Smooth muscle cell (in vitro differentiated cells): ENCODE measurements at regions not wholly inside any gene's neighbourhood (a gene's known extent, or its start where the extent isn't known, plus 50 kb on each side); places are given as distances from the start of the nearest gene placed in this dataset.

Experiments used
- DNase-seq: peaks from one replicate; lab custom pipeline; 2025; ENCODE audit not compliant: unreplicated experiment; lab: John Stamatoyannopoulos, UW
- H2AFZ ChIP-seq: fragments of 200-600 bp; sonication (generic); 2 replicates; pipeline ENCODE4 v1.6.0; 2016; ENCODE audit warnings: antibody characterized with exemption, low read depth, mild to moderate bottlenecking
- H3F3A ChIP-seq: fragments of 200-600 bp; sonication (generic); 2 replicates; pipeline ENCODE4 v1.6.0; 2017; ENCODE audit warnings: antibody characterized with exemption, low read depth
- H3K27ac ChIP-seq: fragments of 200-600 bp; sonication (generic); 2 replicates; pipeline ENCODE4 v1.5.1; 2016; ENCODE audit warnings: low read depth, mild to moderate bottlenecking
- H3K27me3 ChIP-seq: fragments of 200-600 bp; sonication (generic); 2 replicates; pipeline ENCODE4 v1.6.1; 2016; ENCODE audit warnings: low read depth, mild to moderate bottlenecking
- H3K36me3 ChIP-seq: fragments of 200-600 bp; sonication (generic); 2 replicates; pipeline ENCODE4 v1.5.1; 2016; ENCODE audit warnings: low read depth
- H3K4me1 ChIP-seq: fragments of 200-600 bp; sonication (generic); 2 replicates; pipeline ENCODE4 v1.5.1; 2016; ENCODE audit warnings: low read depth
- H3K4me2 ChIP-seq: fragments of 200-600 bp; sonication (generic); 2 replicates; pipeline ENCODE4 v1.6.0; 2016; ENCODE audit warnings: mild to moderate bottlenecking
- H3K4me3 ChIP-seq: fragments of 200-600 bp; sonication (generic); 2 replicates; pipeline ENCODE4 v1.5.1; 2016; ENCODE audit warnings: mild to moderate bottlenecking
- H3K79me2 ChIP-seq: fragments of 200-600 bp; sonication (generic); 2 replicates; pipeline ENCODE4 v1.6.0; 2016; ENCODE audit warnings: low read depth, mild to moderate bottlenecking
- H3K9ac ChIP-seq: fragments of 200-600 bp; sonication (generic); 2 replicates; pipeline ENCODE4 v1.6.0; 2016; ENCODE audit warnings: low read depth
- H3K9me3 ChIP-seq: fragments of 200-600 bp; sonication (generic); replicated peaks from 2 replicates; pipeline ENCODE4 v1.5.1; 2016; ENCODE audit warnings: low read depth
- H4K20me1 ChIP-seq: fragments of 200-600 bp; sonication (generic); 2 replicates; pipeline ENCODE4 v1.6.0; 2016; ENCODE audit warnings: low read depth
- WGBS: methylation state at CpG from one replicate; pipeline ENCODE4 v1.1.7; 2016; ENCODE audit warnings: low lambda C conversion rate; 5-methylcytosine and 5-hydroxymethylcytosine counted together
- TF ChIP-seq, protein P1 (sequence below): fragments of 200-600 bp; sonication (generic); IDR thresholded peaks from 2 replicates; pipeline ENCODE4 v1.5.1; 2017; ENCODE audit warnings: borderline replicate concordance, mild to moderate bottlenecking, antibody characterized with exemption; ENCODE audit not compliant: insufficient read depth, poor library complexity, severe bottlenecking

GRCh38 chr15:29331669-29332068 is 62.0 kb upstream of the NSMCE3 start:
- Histone ChIP-seq H3K9me3 (no peaks in the 10 kb centered on the region), H3K36me3 (no peaks in the 10 kb centered on the region), H3K4me1 (no peaks in the 10 kb centered on the region), H2AFZ (no peak overlapping the region), H3K27ac (no peak overlapping the region), H4K20me1 (no peaks in the 10 kb centered on the region), H3F3A (no peaks in the 10 kb centered on the region), H3K79me2 (no peaks in the 10 kb centered on the region), H3K9ac (no peak overlapping the region), H3K4me3 (no peak overlapping the region), H3K27me3 (no peaks in the 10 kb centered on the region), H3K4me2 (no peak overlapping the region)
- TF ChIP-seq, protein P1, sequence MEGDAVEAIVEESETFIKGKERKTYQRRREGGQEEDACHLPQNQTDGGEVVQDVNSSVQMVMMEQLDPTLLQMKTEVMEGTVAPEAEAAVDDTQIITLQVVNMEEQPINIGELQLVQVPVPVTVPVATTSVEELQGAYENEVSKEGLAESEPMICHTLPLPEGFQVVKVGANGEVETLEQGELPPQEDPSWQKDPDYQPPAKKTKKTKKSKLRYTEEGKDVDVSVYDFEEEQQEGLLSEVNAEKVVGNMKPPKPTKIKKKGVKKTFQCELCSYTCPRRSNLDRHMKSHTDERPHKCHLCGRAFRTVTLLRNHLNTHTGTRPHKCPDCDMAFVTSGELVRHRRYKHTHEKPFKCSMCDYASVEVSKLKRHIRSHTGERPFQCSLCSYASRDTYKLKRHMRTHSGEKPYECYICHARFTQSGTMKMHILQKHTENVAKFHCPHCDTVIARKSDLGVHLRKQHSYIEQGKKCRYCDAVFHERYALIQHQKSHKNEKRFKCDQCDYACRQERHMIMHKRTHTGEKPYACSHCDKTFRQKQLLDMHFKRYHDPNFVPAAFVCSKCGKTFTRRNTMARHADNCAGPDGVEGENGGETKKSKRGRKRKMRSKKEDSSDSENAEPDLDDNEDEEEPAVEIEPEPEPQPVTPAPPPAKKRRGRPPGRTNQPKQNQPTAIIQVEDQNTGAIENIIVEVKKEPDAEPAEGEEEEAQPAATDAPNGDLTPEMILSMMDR: no peak
- no peak for DNase-seq
- WGBS: 49% methylated on average over 6 of the region's 6 CpGs

GRCh38 chr15:29331071-29331470 is 61.4 kb upstream of the NSMCE3 start:
- no peak overlapping the region for H3K27ac ChIP-seq
- H3K9ac ChIP-seq: no peak overlapping the region
- no peak for DNase-seq
- H3K9me3 ChIP-seq: no peaks in the 10 kb centered on the region
- H3K36me3 ChIP-seq: no peaks in the 10 kb centered on the region
- no peak overlapping the region for H3K4me3 ChIP-seq
- no peak overlapping the region for H2AFZ ChIP-seq
- H3K4me2 ChIP-seq: no peak overlapping the region
- H4K20me1 ChIP-seq: no peaks in the 10 kb centered on the region
- no peaks in the 10 kb centered on the region for H3K79me2 ChIP-seq
- H3K27me3 ChIP-seq: no peaks in the 10 kb centered on the region
- H3F3A ChIP-seq: no peaks in the 10 kb centered on the region
- TF ChIP-seq, protein P1: no peak
- H3K4me1 ChIP-seq: no peaks in the 10 kb centered on the region
- 92% methylated on average over 10 of the region's 10 CpGs for WGBS

DNA sequence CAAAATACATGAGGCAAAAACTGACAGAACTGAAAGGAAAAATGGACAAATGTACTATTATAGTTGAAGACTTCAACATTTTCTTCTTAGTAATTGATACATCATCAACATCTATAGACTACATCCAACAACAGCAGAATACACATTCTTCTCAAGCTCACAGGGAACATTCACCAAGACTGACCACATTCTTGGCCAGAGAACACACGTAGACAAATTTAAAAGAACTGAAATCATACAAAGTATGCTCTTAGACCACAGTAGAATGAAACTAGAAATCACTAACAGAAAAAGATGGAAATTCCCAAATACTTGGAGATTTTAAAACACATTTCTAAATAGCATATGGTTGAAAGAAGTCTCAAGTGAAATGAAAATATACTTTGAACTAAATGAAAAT is 55.1 kb upstream of the NSMCE3 start:
- Histone ChIP-seq H3K4me2 (no peak overlapping the region), H3K27me3 (no peaks in the 10 kb centered on the region), H3K79me2 (no peaks in the 10 kb centered on the region), H3K4me3 (no peak overlapping the region), H2AFZ (no peak overlapping the region), H3K4me1 (peaks cover 13% of the 10 kb centered on the region), H3K36me3 (no peaks in the 10 kb centered on the region), H3F3A (no peaks in the 10 kb centered on the region), H3K27ac (no peak overlapping the region), H3K9me3 (no peaks in the 10 kb centered on the region), H4K20me1 (no peaks in the 10 kb centered on the region), H3K9ac (no peak overlapping the region)
- TF ChIP-seq, protein P1: no peak
- 55% methylated on average over 1 of the region's 1 CpG for WGBS
- DNase-seq: no peak

DNA sequence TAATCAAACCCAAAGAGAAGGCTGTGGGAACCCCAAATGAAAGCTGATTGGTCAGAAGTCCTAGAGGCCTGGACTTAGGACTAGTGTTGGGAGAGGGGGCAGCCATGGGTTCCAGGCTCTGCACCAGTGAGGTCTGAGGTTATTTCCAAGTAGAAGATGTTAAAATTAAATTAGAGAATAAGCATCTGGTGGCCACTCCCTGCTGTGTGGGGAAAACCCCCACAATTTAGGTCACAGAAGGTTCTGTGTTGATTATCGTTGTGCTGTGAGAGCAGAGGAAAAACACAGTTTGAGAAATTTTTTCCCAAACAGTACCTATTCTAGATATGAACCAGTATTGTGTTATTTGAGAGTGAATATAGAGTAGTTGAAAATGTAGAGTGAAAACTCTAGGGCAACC is 53.9 kb upstream of the NSMCE3 start:
- H3K4me2 ChIP-seq: no peak overlapping the region
- H3K9me3 ChIP-seq: no peaks in the 10 kb centered on the region
- no peak overlapping the region for H3K4me3 ChIP-seq
- no peaks in the 10 kb centered on the region for H3K79me2 ChIP-seq
- H3K27me3 ChIP-seq: no peaks in the 10 kb centered on the region
- no peaks in the 10 kb centered on the region for H3F3A ChIP-seq
- H3K9ac ChIP-seq: no peak overlapping the region
- TF ChIP-seq, protein P1: no peak
- no peak for DNase-seq
- no peak overlapping the region for H3K27ac ChIP-seq
- no peaks in the 10 kb centered on the region for H4K20me1 ChIP-seq
- no peak overlapping the region for H2AFZ ChIP-seq
- peaks cover 13% of the 10 kb centered on the region for H3K4me1 ChIP-seq
- H3K36me3 ChIP-seq: no peaks in the 10 kb centered on the region
- WGBS: 91% methylated on average over 1 of the region's 1 CpG
